ENCODE measurements at regions not wholly inside any gene's neighbourhood (a gene's known extent, or its start where the extent isn't known, plus 50 kb on each side); places are given as distances from the start of the nearest gene placed in this dataset.
"Not testable (repeated sequence)": the region's sequence is repeated elsewhere in the genome, so short reads cannot be mapped to it uniquely, and the experiment has no call there.

GRCh38 chr6:51302431-51302830 is 483.8 kb downstream of the TFAP2B start:
- DNase-seq: no peak

- no peak for DNase-seq
These were observed 484.7 kb downstream of the TFAP2B start for GRCh38 chr6:51303338-51303737.

GRCh38 chr6:51314965-51315364 is 496.3 kb downstream of the TFAP2B start:
- DNase-seq: no peak

GRCh38 chr6:51318674-51319073 is 500.0 kb downstream of the TFAP2B start:
- DNase-seq: no peak

GRCh38 chr6:51321477-51321876 is 502.8 kb downstream of the TFAP2B start:
- not testable (repeated sequence) for DNase-seq

GRCh38 chr6:51322505-51322904 is 503.8 kb downstream of the TFAP2B start:
- DNase-seq: no peak

- no peak for DNase-seq
These were observed 504.4 kb downstream of the TFAP2B start for GRCh38 chr6:51323056-51323455.

- no peak for DNase-seq
These were observed 512.3 kb downstream of the TFAP2B start for GRCh38 chr6:51330971-51331370.

GRCh38 chr6:51335543-51335942 is 516.9 kb downstream of the TFAP2B start:
- DNase-seq: no peak

GRCh38 chr6:51336185-51336584 is 517.5 kb downstream of the TFAP2B start:
- DNase-seq: no peak

GRCh38 chr6:51337277-51337676 is 518.6 kb downstream of the TFAP2B start:
- no peak for DNase-seq

- DNase-seq: no peak
These were observed 520.4 kb downstream of the TFAP2B start for GRCh38 chr6:51339108-51339507.

GRCh38 chr6:51339728-51340127 is 521.1 kb downstream of the TFAP2B start:
- no peak for DNase-seq

GRCh38 chr6:51342393-51342792 is 523.7 kb downstream of the TFAP2B start:
- DNase-seq: no peak

GRCh38 chr6:51349857-51350256 is 531.2 kb downstream of the TFAP2B start:
- no peak for DNase-seq

- DNase-seq: no peak
These were observed 531.7 kb downstream of the TFAP2B start for GRCh38 chr6:51350308-51350904.

- DNase-seq: no peak
These were observed 533.9 kb downstream of the TFAP2B start for GRCh38 chr6:51352506-51353029.

- DNase-seq: no peak
These were observed 541.6 kb downstream of the TFAP2B start for GRCh38 chr6:51360287-51360686.

- DNase-seq: peak; percentile 31 to 63 (median 56)
These were observed 546.9 kb downstream of the TFAP2B start for GRCh38 chr6:51365566-51365965.

- no peak for DNase-seq
These were observed 550.8 kb downstream of the TFAP2B start for GRCh38 chr6:51369485-51369884.

GRCh38 chr6:51382847-51383246 is 564.2 kb downstream of the TFAP2B start:
- DNase-seq: no peak

GRCh38 chr6:51384736-51385135 is 566.1 kb downstream of the TFAP2B start:
- no peak for DNase-seq

GRCh38 chr6:51386347-51386836 is 567.7 kb downstream of the TFAP2B start:
- no peak for DNase-seq

- no peak for DNase-seq
These were observed 569.2 kb downstream of the TFAP2B start for GRCh38 chr6:51387907-51388306.

Measured in muscle of back (tissue), 3 donors.